ENCODE measurements at regions not wholly inside any gene's neighbourhood (a gene's known extent, or its start where the extent isn't known, plus 50 kb on each side); places are given as distances from the start of the nearest gene placed in this dataset.

- Histone ChIP-seq H3K27ac (ENCODE audit: low read depth, low read length) (no peak overlapping the region), H3K4me3 (ENCODE audit: insufficient read depth, low read length) (no peak overlapping the region), H3K9me3 (ENCODE audit: low read depth, low read length) (no peaks in the 10 kb centered on the region), H4K20me1 (ENCODE audit: insufficient read depth, low read length) (no peaks in the 10 kb centered on the region), H3K36me3 (ENCODE audit: insufficient read depth, low read length) (no peaks in the 10 kb centered on the region), H3K4me1 (ENCODE audit: insufficient read depth, low read length) (no peaks in the 10 kb centered on the region), H3K27me3 (ENCODE audit: insufficient read depth, low read length) (no peaks in the 10 kb centered on the region), H3K4me2 (ENCODE audit: insufficient read depth, low read length) (no peak overlapping the region), H2AFZ (ENCODE audit: low read length) (no peak overlapping the region), H3K79me2 (ENCODE audit: insufficient read depth, low read length) (no peaks in the 10 kb centered on the region)
- TF ChIP-seq CTCF (IDR thresholded peaks at IDR 0.05; ENCODE audit: extremely low read depth, low read depth, low read length), result no peak
- DNase-seq (ENCODE audit: insufficient read length, low spot score, missing footprints), result no peak
Measured at GRCh38 chr9:20032413-20033006, 243.7 kb upstream of the SLC24A2 start.

DNA sequence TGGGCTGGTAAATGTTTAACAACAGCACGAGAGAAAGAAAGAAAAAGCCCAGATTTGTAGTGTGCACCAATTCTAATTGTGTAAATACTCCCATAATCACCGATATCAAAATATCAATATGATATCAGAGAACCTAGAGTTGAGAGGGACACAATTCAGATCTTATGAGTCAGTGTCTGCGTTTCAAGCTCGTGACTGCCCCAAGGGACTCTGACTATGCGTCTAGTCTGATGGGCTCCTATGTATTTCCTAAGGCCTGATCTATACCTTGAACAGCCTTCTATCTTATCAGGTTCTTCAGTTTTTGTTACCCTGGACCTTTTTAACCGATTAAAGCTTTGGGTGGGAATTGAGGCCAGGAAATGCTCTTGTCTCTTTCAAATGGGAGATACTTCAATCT lies 243.0 kb upstream of the SLC24A2 start:
- Histone ChIP-seq H2AFZ (ENCODE audit: low read length) (no peak overlapping the region), H3K9me3 (ENCODE audit: low read depth, low read length) (no peaks in the 10 kb centered on the region), H3K27ac (ENCODE audit: low read depth, low read length) (no peak overlapping the region), H3K4me1 (ENCODE audit: insufficient read depth, low read length) (no peaks in the 10 kb centered on the region), H3K4me3 (ENCODE audit: insufficient read depth, low read length) (no peak overlapping the region), H4K20me1 (ENCODE audit: insufficient read depth, low read length) (no peaks in the 10 kb centered on the region), H3K27me3 (ENCODE audit: insufficient read depth, low read length) (no peaks in the 10 kb centered on the region), H3K36me3 (ENCODE audit: insufficient read depth, low read length) (no peaks in the 10 kb centered on the region), H3K79me2 (ENCODE audit: insufficient read depth, low read length) (no peaks in the 10 kb centered on the region), H3K4me2 (ENCODE audit: insufficient read depth, low read length) (no peak overlapping the region)
- TF ChIP-seq CTCF (IDR thresholded peaks at IDR 0.05; ENCODE audit: extremely low read depth, low read depth, low read length), result no peak
- DNase-seq (ENCODE audit: insufficient read length, low spot score, missing footprints), result no peak

GRCh38 chr9:20030671-20031070 lies 241.8 kb upstream of the SLC24A2 start:
- Histone ChIP-seq H3K27me3 (ENCODE audit: insufficient read depth, low read length) (no peaks in the 10 kb centered on the region), H3K4me3 (ENCODE audit: insufficient read depth, low read length) (no peak overlapping the region), H2AFZ (ENCODE audit: low read length) (no peak overlapping the region), H3K79me2 (ENCODE audit: insufficient read depth, low read length) (no peaks in the 10 kb centered on the region), H4K20me1 (ENCODE audit: insufficient read depth, low read length) (no peaks in the 10 kb centered on the region), H3K9me3 (ENCODE audit: low read depth, low read length) (no peaks in the 10 kb centered on the region), H3K36me3 (ENCODE audit: insufficient read depth, low read length) (no peaks in the 10 kb centered on the region), H3K4me1 (ENCODE audit: insufficient read depth, low read length) (no peaks in the 10 kb centered on the region), H3K27ac (ENCODE audit: low read depth, low read length) (no peak overlapping the region), H3K4me2 (ENCODE audit: insufficient read depth, low read length) (no peak overlapping the region)
- DNase-seq (ENCODE audit: insufficient read length, low spot score, missing footprints), result no peak
- TF ChIP-seq CTCF (IDR thresholded peaks at IDR 0.05; ENCODE audit: extremely low read depth, low read depth, low read length), result no peak

DNA sequence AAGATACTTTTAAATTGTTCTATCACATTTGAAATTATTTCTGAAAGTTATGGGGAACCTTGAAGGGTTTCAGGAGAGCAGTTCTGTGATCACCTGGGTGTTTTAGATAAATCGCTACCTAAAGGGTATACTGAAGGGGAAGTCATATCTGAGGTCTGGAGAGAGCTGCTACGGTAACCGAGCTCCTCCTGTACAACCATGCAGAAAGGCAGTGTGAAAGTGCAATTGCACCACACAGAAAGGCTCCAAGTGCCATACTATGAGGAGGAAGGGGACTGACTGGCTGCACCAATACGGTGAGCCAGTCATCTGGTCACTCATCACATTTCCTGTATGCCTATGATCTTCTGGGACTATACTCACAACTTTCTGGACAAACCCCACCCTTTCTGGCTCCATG lies 241.4 kb upstream of the SLC24A2 start:
- no peaks in the 10 kb centered on the region for H3K36me3 ChIP-seq (ENCODE audit: insufficient read depth, low read length)
- H3K27me3 ChIP-seq (ENCODE audit: insufficient read depth, low read length), result no peaks in the 10 kb centered on the region
- TF ChIP-seq CTCF (IDR thresholded peaks at IDR 0.05; ENCODE audit: extremely low read depth, low read depth, low read length), result no peak
- no peaks in the 10 kb centered on the region for H3K4me1 ChIP-seq (ENCODE audit: insufficient read depth, low read length)
- no peak for DNase-seq (ENCODE audit: insufficient read length, low spot score, missing footprints)
- no peaks in the 10 kb centered on the region for H3K9me3 ChIP-seq (ENCODE audit: low read depth, low read length)
- H3K4me2 ChIP-seq (ENCODE audit: insufficient read depth, low read length), result no peak overlapping the region
- no peak overlapping the region for H3K4me3 ChIP-seq (ENCODE audit: insufficient read depth, low read length)
- no peaks in the 10 kb centered on the region for H3K79me2 ChIP-seq (ENCODE audit: insufficient read depth, low read length)
- no peaks in the 10 kb centered on the region for H4K20me1 ChIP-seq (ENCODE audit: insufficient read depth, low read length)
- no peak overlapping the region for H2AFZ ChIP-seq (ENCODE audit: low read length)
- H3K27ac ChIP-seq (ENCODE audit: low read depth, low read length), result no peak overlapping the region
